Sigmoid colon (tissue), 6 donors: ENCODE measurements at regions not wholly inside any gene's neighbourhood (a gene's known extent, or its start where the extent isn't known, plus 50 kb on each side); places are given as distances from the start of the nearest gene placed in this dataset.

Experiments
- DNase-seq: peaks from one replicate; pipeline ENCODE4 v3.0.0-alpha.2; 2019
- H3K27ac ChIP-seq, 4 donors: fragments of 200-600 bp; sonication (generic); one replicate each; pipeline ENCODE4 v1.5.1; 2016 to 2019; ENCODE audit warnings: mild to moderate bottlenecking in 1 of 4
- H3K27me3 ChIP-seq, 3 donors: fragments of 200-600 bp; sonication (generic); one replicate each; pipeline ENCODE4 v1.5.1; 2019; ENCODE audit warnings: mild to moderate bottlenecking in 1 of 3
- H3K36me3 ChIP-seq, 4 donors: fragments of 200-600 bp; sonication (generic); one replicate each; pipeline ENCODE4 v1.5.1; 2016 to 2019
- H3K4me1 ChIP-seq, 4 donors: fragments of 200-600 bp; sonication (generic); one replicate each; pipeline ENCODE4 v1.5.1; 2017 to 2019
- H3K4me3 ChIP-seq, 4 donors: fragments of 200-600 bp; sonication (generic); one replicate each; pipeline ENCODE4 v1.5.1; 2017 to 2019; ENCODE audit warnings: mild to moderate bottlenecking in 2 of 4, moderate library complexity in 1 of 4
- H3K9me3 ChIP-seq, 4 donors: fragments of 200-600 bp in 3 of 4; sonication (generic) in 3 of 4; one replicate each; pipeline versions ENCODE4 v1.5.1 to v1.6.1; 2013 to 2019
- EP300 ChIP-seq, 4 donors: sonication (generic); formaldehyde crosslinking; IDR thresholded peaks; one replicate each; pipeline ENCODE4 v1.6.1; 2017; ENCODE audit warnings: antibody characterized with exemption in 4 of 4
- POLR2A ChIP-seq, 2 donors: fragments of 450-650 bp; IDR thresholded peaks; one replicate each; pipeline ENCODE4 v1.6.1; 2016; ENCODE audit warnings: antibody characterized with exemption in 2 of 2, mild to moderate bottlenecking in 2 of 2, moderate library complexity in 2 of 2
- POLR2AphosphoS5 ChIP-seq, 4 donors: sonication (generic); formaldehyde crosslinking; IDR thresholded peaks; one replicate each; pipeline ENCODE4 v1.6.1; 2017; ENCODE audit warnings: antibody characterized with exemption in 4 of 4
- WGBS, 2 donors: extraction: QIAGEN DNeasy Blood & Tissue Kit; methylation state at CpG; one replicate each; pipeline ENCODE4 v1.1.7; 2013; 5-methylcytosine and 5-hydroxymethylcytosine counted together
- intact Hi-C: fragments of 100-400 bp; cut with DNase I; formaldehyde crosslinking; loops from one replicate; pipeline ENCODE4 v1.15.1; 2023
- TF ChIP-seq, protein P1 (sequence below), 4 experiments: fragments of 450-650 bp in 3 of 4; fragments of 200-600 bp in 1 of 4; IDR thresholded peaks; one replicate each; pipeline ENCODE4 v1.5.1; 2016 to 2019; ENCODE audit warnings: antibody characterized with exemption in 4 of 4, mild to moderate bottlenecking in 3 of 4, moderate library complexity in 2 of 4
- donor health status: healthy with polysubstance abuse.
- donor health status: healthy.

DNA sequence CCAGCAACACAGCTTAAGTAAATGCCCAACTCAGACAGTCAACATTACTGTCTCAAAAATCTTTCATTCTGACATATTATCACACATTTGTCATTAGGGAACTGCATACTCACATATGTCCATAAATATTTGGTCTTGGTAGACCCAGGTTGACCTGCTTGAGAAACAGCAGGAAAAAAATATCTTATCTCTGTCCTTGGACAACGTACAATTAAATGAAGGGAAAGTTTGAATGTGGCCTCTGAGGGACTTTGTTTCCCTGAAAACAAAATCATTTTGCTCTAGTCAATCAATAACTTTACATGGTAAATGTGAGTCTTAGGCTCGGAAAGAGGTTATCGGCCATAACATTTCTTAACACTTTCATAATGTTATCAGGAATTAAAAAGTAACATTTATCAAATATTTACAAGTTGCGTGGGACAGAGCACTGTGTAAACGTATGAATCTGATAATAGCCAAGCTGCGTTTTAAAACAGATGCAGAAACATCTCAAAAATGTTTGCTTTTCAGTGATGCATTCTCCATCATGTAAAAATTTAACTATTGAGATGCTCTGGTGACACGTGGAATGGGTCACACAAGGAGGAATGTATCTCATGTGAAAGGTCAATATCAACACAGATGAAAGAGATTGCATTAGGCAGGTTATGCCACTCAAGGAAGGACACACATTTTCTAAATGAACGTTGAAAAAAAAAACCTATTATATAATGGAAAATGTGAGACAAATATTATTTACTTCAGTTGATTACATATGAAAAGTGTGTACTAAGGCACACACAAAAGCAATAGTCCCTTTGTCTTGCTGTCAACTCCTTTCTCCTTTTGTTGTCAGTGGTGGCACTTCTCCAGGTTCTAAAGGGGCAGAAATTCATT is 304.4 kb downstream of the WDR72 start:
- no peak for DNase-seq
- Histone ChIP-seq H3K27me3 (no peaks in the 10 kb centered on the region), H3K36me3 (no peaks in the 10 kb centered on the region), H3K9me3 (no peaks in the 10 kb centered on the region), H3K27ac (no peak overlapping the region), H3K4me1 (no peaks in the 10 kb centered on the region), H3K4me3 (no peak overlapping the region)
- no peak for TF ChIP-seq EP300 (IDR thresholded peaks at IDR 0.05)
- intact Hi-C loops: no loop called here
- WGBS, 2 donors: 18 to 62% methylated on average over 8 of the region's 8 CpGs

DNA sequence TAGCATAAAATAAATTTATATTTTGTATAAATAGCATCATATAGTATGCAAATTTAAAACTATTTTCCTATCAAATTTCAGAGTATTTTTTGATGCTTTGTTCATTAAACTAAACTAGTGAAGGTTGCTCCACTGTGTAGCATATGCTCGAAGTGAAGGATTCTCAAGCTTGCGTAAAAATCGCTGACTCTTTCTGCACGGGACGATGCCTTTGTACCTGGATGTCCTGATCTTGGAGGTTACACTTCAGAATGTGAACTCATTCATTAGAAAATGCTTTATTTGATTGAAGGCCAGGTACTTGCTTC is 305.0 kb downstream of the WDR72 start:
- no peaks in the 10 kb centered on the region for H3K9me3 ChIP-seq
- H3K4me3 ChIP-seq: no peak overlapping the region
- H3K36me3 ChIP-seq: no peaks in the 10 kb centered on the region
- no peak for DNase-seq
- TF ChIP-seq POLR2AphosphoS5 (IDR thresholded peaks at IDR 0.05) (no peak), EP300 (IDR thresholded peaks at IDR 0.05) (no peak), POLR2A (IDR thresholded peaks at IDR 0.05) (no peak)
- TF ChIP-seq, protein P1, sequence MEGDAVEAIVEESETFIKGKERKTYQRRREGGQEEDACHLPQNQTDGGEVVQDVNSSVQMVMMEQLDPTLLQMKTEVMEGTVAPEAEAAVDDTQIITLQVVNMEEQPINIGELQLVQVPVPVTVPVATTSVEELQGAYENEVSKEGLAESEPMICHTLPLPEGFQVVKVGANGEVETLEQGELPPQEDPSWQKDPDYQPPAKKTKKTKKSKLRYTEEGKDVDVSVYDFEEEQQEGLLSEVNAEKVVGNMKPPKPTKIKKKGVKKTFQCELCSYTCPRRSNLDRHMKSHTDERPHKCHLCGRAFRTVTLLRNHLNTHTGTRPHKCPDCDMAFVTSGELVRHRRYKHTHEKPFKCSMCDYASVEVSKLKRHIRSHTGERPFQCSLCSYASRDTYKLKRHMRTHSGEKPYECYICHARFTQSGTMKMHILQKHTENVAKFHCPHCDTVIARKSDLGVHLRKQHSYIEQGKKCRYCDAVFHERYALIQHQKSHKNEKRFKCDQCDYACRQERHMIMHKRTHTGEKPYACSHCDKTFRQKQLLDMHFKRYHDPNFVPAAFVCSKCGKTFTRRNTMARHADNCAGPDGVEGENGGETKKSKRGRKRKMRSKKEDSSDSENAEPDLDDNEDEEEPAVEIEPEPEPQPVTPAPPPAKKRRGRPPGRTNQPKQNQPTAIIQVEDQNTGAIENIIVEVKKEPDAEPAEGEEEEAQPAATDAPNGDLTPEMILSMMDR (IDR thresholded peaks at IDR 0.05): no peak
- 95 to 96% methylated on average over 5 of the region's 5 CpGs for WGBS, 2 donors
- no peaks in the 10 kb centered on the region for H3K4me1 ChIP-seq
- no peak overlapping the region for H3K27ac ChIP-seq
- intact Hi-C loops: no loop called here
- no peaks in the 10 kb centered on the region for H3K27me3 ChIP-seq

DNA sequence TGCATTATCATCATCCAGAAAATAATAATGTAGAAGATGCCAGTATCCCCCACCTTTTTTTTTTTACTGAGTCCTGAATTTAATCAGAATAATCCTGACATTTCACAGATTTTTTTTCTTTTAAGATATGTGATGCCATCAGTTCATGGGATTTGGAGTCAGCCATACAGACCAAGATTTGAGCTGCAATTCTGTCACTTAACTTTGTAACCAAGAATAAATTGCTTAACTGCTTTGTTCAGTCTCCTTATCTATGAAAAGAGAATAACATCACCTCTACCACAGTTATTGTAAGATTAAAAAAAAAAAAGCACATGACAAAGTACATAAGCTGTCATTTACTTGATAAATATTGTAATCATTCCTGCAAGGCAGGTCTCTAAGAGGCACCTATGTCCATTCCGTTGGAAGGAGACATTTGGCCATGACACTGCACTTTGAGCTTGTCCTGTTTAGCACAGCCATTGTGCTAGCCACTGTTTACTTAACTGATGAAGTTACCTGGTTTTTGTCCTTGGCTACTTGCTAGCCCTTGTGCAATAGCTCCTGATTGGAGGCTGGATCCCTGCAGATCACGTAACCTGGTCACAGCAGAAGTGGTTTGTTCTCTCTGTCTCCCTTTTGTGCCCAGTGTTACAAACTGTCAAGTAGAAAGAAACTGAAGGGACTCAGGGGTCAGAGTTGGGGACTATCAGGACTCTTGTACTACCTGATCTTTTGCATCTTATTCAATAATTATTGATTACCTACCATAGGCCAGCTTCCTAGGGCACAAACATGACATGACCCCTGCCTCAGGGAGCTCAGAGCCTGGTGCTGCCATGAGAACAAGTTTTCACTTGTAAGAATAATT is 306.0 kb downstream of the WDR72 start:
- no peaks in the 10 kb centered on the region for H3K9me3 ChIP-seq
- no peak for DNase-seq
- no peaks in the 10 kb centered on the region for H3K27me3 ChIP-seq
- no peaks in the 10 kb centered on the region for H3K4me1 ChIP-seq
- no peaks in the 10 kb centered on the region for H3K36me3 ChIP-seq
- no peak overlapping the region for H3K27ac ChIP-seq
- no peak for TF ChIP-seq POLR2A (IDR thresholded peaks at IDR 0.05)
- TF ChIP-seq POLR2AphosphoS5 (IDR thresholded peaks at IDR 0.05): no peak
- no peak for TF ChIP-seq EP300 (IDR thresholded peaks at IDR 0.05)
- TF ChIP-seq, protein P1 (IDR thresholded peaks at IDR 0.05): no peak
- no peak overlapping the region for H3K4me3 ChIP-seq
- WGBS, 2 donors: 14 to 60% methylated on average over 2 of the region's 2 CpGs
- intact Hi-C loops: no loop called here

DNA sequence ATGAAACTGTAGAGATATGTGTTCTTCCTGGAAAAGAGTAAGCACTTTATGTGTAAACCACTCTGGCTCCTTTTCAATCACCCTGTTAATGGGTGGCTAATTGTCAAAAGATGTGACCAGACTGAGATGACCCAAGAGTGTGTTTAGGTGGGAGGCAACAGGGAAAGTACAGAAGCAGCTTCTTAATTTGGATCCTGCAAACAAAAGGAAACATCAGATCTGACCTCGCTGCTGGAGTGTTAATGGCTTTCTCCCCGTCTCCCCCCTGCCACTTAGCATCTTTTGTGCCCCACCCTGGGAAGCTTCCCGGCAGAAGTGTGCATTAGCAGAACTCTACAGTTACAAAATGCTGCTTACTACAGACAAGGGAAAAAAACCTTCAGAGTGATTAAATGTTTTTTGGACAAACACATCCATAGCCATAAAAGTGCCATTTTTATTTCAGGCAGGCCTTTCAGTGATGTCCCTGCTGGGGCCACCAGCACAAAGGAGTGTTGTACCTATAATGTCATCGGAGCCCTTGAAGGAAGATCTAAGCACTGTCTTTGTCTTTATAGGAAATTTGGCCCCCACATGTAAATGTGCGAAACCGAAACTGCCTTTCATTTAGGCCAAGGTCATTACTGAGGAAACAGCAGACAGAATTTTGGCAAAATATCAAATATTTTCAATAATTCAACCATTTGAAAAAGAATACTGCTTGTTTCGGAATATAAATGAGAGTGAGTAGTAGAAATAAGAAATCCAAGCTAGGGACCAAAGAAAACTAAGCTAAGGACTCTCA is 311.0 kb downstream of the WDR72 start:
- no peak overlapping the region for H3K4me3 ChIP-seq

More for the DNA sequence above, 311.0 kb downstream of the WDR72 start:
- Histone ChIP-seq H3K4me1 (no peaks in the 10 kb centered on the region), H3K9me3 (no peaks in the 10 kb centered on the region), H3K36me3 (no peaks in the 10 kb centered on the region), H3K27me3 (no peaks in the 10 kb centered on the region), H3K27ac (no peak overlapping the region)
- intact Hi-C loops: no loop called here
- WGBS, 2 donors: 52 to 78% methylated on average over 7 of the region's 7 CpGs
- no peak for DNase-seq
- no peak for TF ChIP-seq EP300 (IDR thresholded peaks at IDR 0.05)
- TF ChIP-seq, protein P1 (IDR thresholded peaks at IDR 0.05): no peak
- TF ChIP-seq POLR2A (IDR thresholded peaks at IDR 0.05): no peak
- TF ChIP-seq POLR2AphosphoS5 (IDR thresholded peaks at IDR 0.05): no peak
